Endodermal cell (in vitro differentiated cells): ENCODE measurements at regions not wholly inside any gene's neighbourhood (a gene's known extent, or its start where the extent isn't known, plus 50 kb on each side); places are given as distances from the start of the nearest gene placed in this dataset.

Experiments
- DNase-seq: peaks from one replicate; pipeline ENCODE4 v3.0.0-alpha.2; 2017
- H3K27ac ChIP-seq: 2 replicates; pipeline ENCODE4 v1.5.1; 2013; ENCODE audit warnings: mild to moderate bottlenecking, low read depth, low read length, moderate library complexity
- H3K27me3 ChIP-seq: 2 replicates; pipeline ENCODE4 v1.6.1; 2013; ENCODE audit warnings: mild to moderate bottlenecking, low read length, moderate library complexity; ENCODE audit not compliant: insufficient read depth, control insufficient read depth, poor library complexity, severe bottlenecking
- H3K36me3 ChIP-seq: 2 replicates; pipeline ENCODE4 v1.7.0; 2013; ENCODE audit warnings: mild to moderate bottlenecking, low read length, moderate library complexity; ENCODE audit not compliant: control insufficient read depth, insufficient read depth
- H3K4me1 ChIP-seq: one replicate; pipeline ENCODE4 v1.7.0; 2013; ENCODE audit warnings: low read length; ENCODE audit not compliant: control insufficient read depth, insufficient read depth
- H3K4me3 ChIP-seq: 2 replicates; pipeline ENCODE4 v1.5.1; 2013; ENCODE audit warnings: mild to moderate bottlenecking, low read length, moderate library complexity
- H3K9ac ChIP-seq: 2 replicates; pipeline ENCODE4 v1.6.1; 2013; ENCODE audit warnings: mild to moderate bottlenecking, low read length, moderate library complexity; ENCODE audit not compliant: poor library complexity, severe bottlenecking; ENCODE audit errors: extremely low read depth
- H3K9me3 ChIP-seq: 2 replicates; pipeline ENCODE4 v1.6.1; 2013; ENCODE audit warnings: mild to moderate bottlenecking, low read length, moderate library complexity; ENCODE audit not compliant: control insufficient read depth
- H3K27ac Mint-ChIP-seq: 2 replicates; pipeline ENCODE4 v1.8.0; 2020; ENCODE audit warnings: mixed read lengths
- H3K27me3 Mint-ChIP-seq: 2 replicates; pipeline ENCODE4 v1.8.0; 2021; ENCODE audit warnings: mild to moderate bottlenecking, mixed read lengths; ENCODE audit not compliant: insufficient read depth
- H3K36me3 Mint-ChIP-seq: 2 replicates; pipeline ENCODE4 v1.8.0; 2020; ENCODE audit warnings: low read depth, mixed read lengths
- H3K4me1 Mint-ChIP-seq: 2 replicates; pipeline ENCODE4 v1.8.0; 2020; ENCODE audit warnings: mixed read lengths
- H3K4me3 Mint-ChIP-seq: 2 replicates; pipeline ENCODE4 v1.8.0; 2020; ENCODE audit warnings: mild to moderate bottlenecking, moderate library complexity, mixed read lengths
- H3K9me3 Mint-ChIP-seq: 2 replicates; pipeline ENCODE4 v1.8.0; 2020; ENCODE audit warnings: mild to moderate bottlenecking, mixed read lengths
- CTCF ChIP-seq: fragments of 200-600 bp; sonication (generic); conservative IDR thresholded peaks from 2 replicates; pipeline ENCODE4 v1.5.0; 2021; ENCODE audit warnings: antibody characterized with exemption, mild to moderate bottlenecking
- WGBS, 2 experiments: methylation state at CpG; one replicate each; pipeline versions ENCODE4 v1.1.5 to v1.1.7; 2013; ENCODE audit warnings: missing lambda C conversion rate in 2 of 2, mixed read lengths in 1 of 2; ENCODE audit not compliant: insufficient coverage in 1 of 2, insufficient read length in 1 of 2; 5-methylcytosine and 5-hydroxymethylcytosine counted together

- TF ChIP-seq CTCF: no peak
- H3K27me3 ChIP-seq: no peaks in the 10 kb centered on the region
- peaks cover 3% of the 10 kb centered on the region for H3K4me1 ChIP-seq
- no peaks in the 10 kb centered on the region for H3K36me3 ChIP-seq
- DNase-seq: no peak
- Mint-ChIP-seq H3K27me3 (no peaks in the 10 kb centered on the region), H3K4me1 (peaks cover 8% of the 10 kb centered on the region), H3K9me3 (no peaks in the 10 kb centered on the region), H3K27ac (no peak overlapping the region), H3K36me3 (peaks cover 8% of the 10 kb centered on the region), H3K4me3 (no peak overlapping the region)
- H3K9ac ChIP-seq: no peak overlapping the region
- no peak overlapping the region for H3K27ac ChIP-seq
- H3K4me3 ChIP-seq: no peak overlapping the region
- H3K9me3 ChIP-seq: peaks cover 8% of the 10 kb centered on the region
- 97 to 100% methylated on average over 3 to 7 of the region's 7 CpGs for WGBS, 2 experiments
Measured at GRCh38 chr6:14517516-14518105, 400.0 kb downstream of the CD83 start.

DNA sequence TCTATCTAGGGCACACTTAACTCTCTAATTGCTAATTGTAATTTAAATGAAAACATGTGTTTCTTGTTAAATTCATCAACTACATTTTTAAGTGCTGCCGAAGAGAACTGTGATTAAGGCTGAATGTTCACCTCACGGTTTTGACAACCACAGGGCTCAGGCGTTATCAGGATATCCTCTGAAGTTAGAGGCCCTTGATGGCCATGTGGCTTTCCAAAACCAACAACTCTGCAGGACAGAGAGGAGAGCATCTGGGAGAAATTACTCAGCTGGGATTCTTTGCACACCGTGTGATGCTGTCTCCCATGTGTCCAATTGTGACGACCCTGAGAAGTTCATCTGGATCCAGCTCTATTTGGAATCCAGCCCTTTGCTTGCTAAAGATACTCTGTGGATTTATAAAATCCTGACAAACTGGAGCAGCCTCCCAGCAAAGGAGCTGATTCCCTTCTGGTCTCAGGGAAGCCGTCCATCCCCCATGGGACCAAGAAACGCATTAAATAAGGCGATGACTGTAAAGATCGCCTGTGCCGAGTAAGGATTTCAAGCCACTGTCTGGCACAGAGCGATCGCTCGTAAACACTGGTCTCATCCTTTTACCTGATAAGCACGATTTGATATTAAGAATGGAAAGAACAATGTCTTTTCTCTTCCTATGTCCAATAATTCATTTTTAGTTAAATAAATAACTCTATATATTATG, 401.1 kb downstream of the CD83 start:
- no peak overlapping the region for H3K27ac ChIP-seq
- no peak overlapping the region for H3K9ac ChIP-seq
- peaks cover 8% of the 10 kb centered on the region for H3K9me3 ChIP-seq
- 86 to 94% methylated on average over 12 to 13 of the region's 14 CpGs for WGBS, 2 experiments
- Mint-ChIP-seq H3K27ac (no peak overlapping the region), H3K27me3 (no peaks in the 10 kb centered on the region), H3K36me3 (peaks cover 3% of the 10 kb centered on the region), H3K4me1 (peaks cover 6% of the 10 kb centered on the region), H3K9me3 (no peaks in the 10 kb centered on the region), H3K4me3 (no peak overlapping the region)
- H3K36me3 ChIP-seq: no peaks in the 10 kb centered on the region
- no peaks in the 10 kb centered on the region for H3K27me3 ChIP-seq
- H3K4me1 ChIP-seq: peaks cover 3% of the 10 kb centered on the region
- DNase-seq: no peak
- no peak for TF ChIP-seq CTCF
- no peak overlapping the region for H3K4me3 ChIP-seq

- Mint-ChIP-seq H3K4me3 (no peak overlapping the region), H3K9me3 (no peaks in the 10 kb centered on the region), H3K36me3 (no peaks in the 10 kb centered on the region), H3K4me1 (no peaks in the 10 kb centered on the region), H3K27me3 (no peaks in the 10 kb centered on the region), H3K27ac (no peak overlapping the region)
- WGBS, 2 experiments: 98% methylated on average over 2 of the region's 2 CpGs; no CpG with 5 or more reads in 1 of the 2 experiments
- Histone ChIP-seq H3K27me3 (no peaks in the 10 kb centered on the region), H3K4me1 (no peaks in the 10 kb centered on the region), H3K9ac (no peak overlapping the region), H3K9me3 (peaks cover 8% of the 10 kb centered on the region), H3K27ac (no peak overlapping the region), H3K36me3 (no peaks in the 10 kb centered on the region), H3K4me3 (no peak overlapping the region)
- no peak for TF ChIP-seq CTCF
- no peak for DNase-seq
Measured at GRCh38 chr6:14520029-14520428, 402.5 kb downstream of the CD83 start.
